Left lung (tissue), 4 donors: ENCODE measurements at regions not wholly inside any gene's neighbourhood (a gene's known extent, or its start where the extent isn't known, plus 50 kb on each side); places are given as distances from the start of the nearest gene placed in this dataset.
"Not testable (repeated sequence)": the region's sequence is repeated elsewhere in the genome, so short reads cannot be mapped to it uniquely, and the experiment has no call there.

Source experiments
- ATAC-seq: fragments of 200-7000 bp; cut with Tn5 transposase; one replicate; pipeline ENCODE4 v1.9.1; 2020; ENCODE audit warnings: moderate library complexity
- DNase-seq, 4 donors: peaks; one replicate each; pipeline ENCODE4 v3.0.0-alpha.2; 2013 to 2020
- H3K27ac ChIP-seq, 2 donors: fragments of 200-600 bp; sonication (generic) in 1 of 2; one replicate each; pipeline versions ENCODE4 v1.5.0 to v1.8.0; 2020 to 2021
- H3K27me3 ChIP-seq, 2 donors: fragments of 200-600 bp; sonication (generic) in 1 of 2; one replicate each; pipeline versions ENCODE4 v1.5.0 to v1.8.0; 2020 to 2021
- H3K36me3 ChIP-seq, 2 donors: fragments of 200-600 bp; sonication (generic) in 1 of 2; one replicate each; pipeline versions ENCODE4 v1.5.0 to v1.8.0; 2020 to 2021
- H3K4me1 ChIP-seq, 2 donors: fragments of 200-600 bp; one replicate each; pipeline ENCODE4 v1.8.0; 2021
- H3K4me3 ChIP-seq, 2 donors: fragments of 200-600 bp; sonication (generic) in 1 of 2; one replicate each; pipeline versions ENCODE4 v1.5.0 to v1.8.0; 2020 to 2021; ENCODE audit warnings: mild to moderate bottlenecking in 1 of 2
- H3K9me3 ChIP-seq, 2 donors: fragments of 200-600 bp; sonication (generic) in 1 of 2; one replicate each; pipeline versions ENCODE4 v1.5.0 to v1.8.0; 2020 to 2021
- CTCF ChIP-seq, 2 donors: fragments of 200-600 bp; sonication (generic) in 1 of 2; IDR thresholded peaks; one replicate each; pipeline versions ENCODE4 v1.5.0 to v1.8.0; 2021; ENCODE audit warnings: antibody characterized with exemption in 2 of 2
- intact Hi-C, 2 donors: fragments of 100-400 bp; cut with DNase I; formaldehyde crosslinking; loops; one replicate each; pipeline versions ENCODE4 v1.11.2 to v1.14.2; 2022
- donor health status: DM: no; HTN: yes; CAD: no.
- donor health status: DM: no; HTN: no; CAD: no.

DNA sequence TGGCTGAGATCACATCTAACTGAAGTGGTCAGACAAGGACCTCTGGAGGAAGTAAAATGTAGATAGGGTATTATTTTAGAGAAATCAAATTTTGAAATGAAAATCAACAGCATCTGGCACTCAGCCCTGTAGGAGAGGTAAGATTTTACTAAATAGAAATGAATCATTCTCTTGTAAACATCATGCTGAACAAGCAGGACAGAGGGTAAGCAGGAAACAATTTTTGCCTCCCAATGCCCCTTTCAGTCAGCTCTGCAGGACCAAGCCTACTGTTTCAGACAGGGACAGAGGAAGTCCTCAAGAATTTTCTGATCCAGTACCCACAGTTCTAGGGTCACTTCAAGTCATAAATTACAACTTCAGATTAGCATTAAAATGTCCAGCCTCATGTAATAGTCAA is 190.1 kb downstream of the ESM1 start:
- Histone ChIP-seq H3K4me3 (no peak overlapping the region), H3K36me3 (no peaks in the 10 kb centered on the region), H3K4me1 (no peaks in the 10 kb centered on the region), H3K27me3 (no peaks in the 10 kb centered on the region), H3K27ac (no peak overlapping the region), H3K9me3 (no peaks in the 10 kb centered on the region)
- intact Hi-C loops: no loop called here
- peak; percentile 34 for ATAC-seq
- no peak for TF ChIP-seq CTCF (IDR thresholded peaks at IDR 0.05)
- no peak for DNase-seq

- Histone ChIP-seq H3K4me3 (no peak overlapping the region), H3K36me3 (no peaks in the 10 kb centered on the region), H3K27ac (no peak overlapping the region), H3K4me1 (no peaks in the 10 kb centered on the region), H3K27me3 (no peaks in the 10 kb centered on the region), H3K9me3 (no peaks in the 10 kb centered on the region)
- TF ChIP-seq CTCF (IDR thresholded peaks at IDR 0.05): no peak
- ATAC-seq: no peak
- no peak for DNase-seq
- intact Hi-C loops: no loop called here
Observed at GRCh38 chr5:54794135-54794975, 191.0 kb downstream of the ESM1 start.

DNA sequence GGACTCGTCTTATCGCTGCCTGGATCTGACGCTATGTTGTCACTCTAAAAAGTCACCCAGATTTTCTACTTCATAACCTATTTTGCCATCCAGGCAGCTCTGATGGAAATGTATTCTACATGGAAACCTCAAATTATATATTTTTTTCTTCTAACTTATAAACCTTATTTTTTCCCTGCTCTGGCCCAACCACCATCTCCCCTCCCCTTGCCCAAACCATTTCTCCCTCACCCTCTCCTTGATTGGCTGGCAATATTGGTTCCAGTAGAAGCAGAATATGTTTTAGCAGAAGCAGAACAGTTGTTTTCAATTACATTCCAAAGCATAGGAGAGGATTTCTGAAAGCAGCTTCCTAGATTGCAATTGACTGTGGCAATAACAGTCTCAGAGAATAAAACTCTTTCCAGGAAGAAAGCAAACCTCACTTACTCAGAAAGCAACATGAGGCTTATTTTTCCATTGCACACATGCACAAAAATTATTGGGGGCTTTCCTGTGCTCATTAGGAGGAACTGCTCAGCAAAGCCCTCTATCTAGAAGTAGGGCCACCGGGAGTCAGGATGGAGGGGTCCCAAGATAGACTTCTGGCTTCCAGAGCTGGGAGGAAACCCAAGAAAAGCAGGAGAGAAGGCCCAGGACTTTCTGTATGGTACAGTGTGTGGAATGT is 191.8 kb downstream of the ESM1 start:
- Histone ChIP-seq H3K36me3 (no peaks in the 10 kb centered on the region), H3K27me3 (no peaks in the 10 kb centered on the region), H3K4me1 (no peaks in the 10 kb centered on the region), H3K4me3 (no peak overlapping the region), H3K9me3 (no peaks in the 10 kb centered on the region), H3K27ac (no peak overlapping the region)
- intact Hi-C loops: no loop called here
- TF ChIP-seq CTCF (IDR thresholded peaks at IDR 0.05): no peak
- DNase-seq (no peak), ATAC-seq (no peak)

DNA sequence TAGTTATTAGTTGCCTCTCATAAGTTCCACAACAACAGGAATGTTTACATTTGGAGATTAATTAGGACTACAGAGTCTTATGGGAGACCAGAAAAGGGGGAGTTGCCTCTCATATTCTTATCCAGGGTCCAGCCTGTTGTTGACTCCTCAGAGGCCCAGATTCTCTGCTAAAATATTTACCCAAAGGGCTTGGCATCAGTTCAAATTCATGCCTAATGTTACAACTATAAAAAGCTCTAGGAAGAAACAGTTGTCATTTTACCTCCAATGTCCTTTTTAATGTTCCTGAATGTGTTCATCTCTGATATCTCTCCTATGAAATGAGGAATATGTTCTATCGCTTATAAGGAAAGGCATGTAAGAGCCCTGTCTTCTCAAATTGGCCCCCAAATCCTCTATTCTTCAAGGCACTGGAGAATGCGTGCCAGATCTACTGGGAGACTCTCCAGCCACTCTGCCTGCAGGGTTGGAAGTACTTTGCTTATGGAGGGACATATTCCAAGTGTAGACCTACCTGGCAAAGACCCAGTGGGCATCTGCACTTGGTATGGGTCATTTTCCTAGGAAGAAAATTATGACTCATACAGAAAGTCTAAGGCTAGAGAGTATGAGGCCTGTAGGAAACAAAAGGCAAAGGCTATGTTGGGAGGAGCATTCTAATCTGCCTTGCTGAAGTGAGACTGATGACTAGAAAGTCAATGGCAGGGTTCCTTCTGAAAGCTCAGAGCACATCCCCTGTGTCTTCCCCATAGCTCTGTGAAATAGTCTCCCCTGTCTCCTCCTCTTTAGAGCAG is 192.6 kb downstream of the ESM1 start:
- DNase-seq (no peak), ATAC-seq (no peak)
- Histone ChIP-seq H3K36me3 (no peaks in the 10 kb centered on the region), H3K9me3 (peaks cover 0 to 3% of the 10 kb centered on the region in 2 donors), H3K4me1 (no peaks in the 10 kb centered on the region), H3K27me3 (no peaks in the 10 kb centered on the region), H3K4me3 (no peak overlapping the region), H3K27ac (no peak overlapping the region)
- intact Hi-C loops: no loop called here
- TF ChIP-seq CTCF (IDR thresholded peaks at IDR 0.05): no peak

DNA sequence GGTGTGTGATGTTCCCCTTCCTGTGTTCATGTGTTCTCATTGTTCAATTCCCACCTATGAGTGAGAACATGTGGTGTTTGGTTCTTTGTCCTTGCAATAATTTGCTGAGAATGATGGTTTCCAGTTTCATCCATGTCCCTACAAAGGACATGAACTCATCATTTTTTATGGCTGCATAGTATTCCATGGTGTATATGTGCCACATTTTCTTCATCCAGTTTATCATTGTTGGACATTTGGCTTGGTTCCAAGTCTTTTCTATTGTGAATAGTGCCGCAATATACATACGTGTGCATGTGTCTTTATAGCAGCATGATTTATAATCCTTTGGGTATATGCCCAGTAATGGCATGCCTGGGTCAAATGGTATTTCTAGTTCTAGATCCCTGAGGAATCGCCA is 197.5 kb downstream of the ESM1 start:
- ATAC-seq, H3K27ac ChIP-seq, DNase-seq, H3K9me3 ChIP-seq, H3K27me3 ChIP-seq, H3K36me3 ChIP-seq, intact Hi-C loops, H3K4me3 ChIP-seq: not testable (repeated sequence)
- peaks cover 3 to 19% of the 10 kb centered on the region in 2 donors for H3K4me1 ChIP-seq
